Stomach (tissue), 8 donors: ENCODE measurements at regions not wholly inside any gene's neighbourhood (a gene's known extent, or its start where the extent isn't known, plus 50 kb on each side); places are given as distances from the start of the nearest gene placed in this dataset.

Experiments
- DNase-seq, 2 donors: peaks; one replicate each; pipeline versions ENCODE4 v3.0.0 to v3.0.0-alpha.2; 2013 to 2019
- H3K27ac ChIP-seq, 5 donors: fragments of 200-600 bp in 4 of 5; sonication (generic) in 4 of 5; one replicate each; pipeline ENCODE4 v1.5.1; 2013 to 2019; ENCODE audit warnings: mild to moderate bottlenecking in 1 of 5, moderate library complexity in 1 of 5
- H3K27me3 ChIP-seq, 3 donors: fragments of 200-600 bp; sonication (generic); one replicate each; pipeline ENCODE4 v1.5.1; 2017 to 2019; ENCODE audit warnings: mixed run types in 1 of 3
- H3K36me3 ChIP-seq, 4 donors: fragments of 200-600 bp; sonication (generic); 1 replicate in 3 of 4; 2 replicates in 1 of 4; pipeline ENCODE4 v1.5.1; 2016 to 2019
- H3K4me1 ChIP-seq, 4 donors: fragments of 200-600 bp; sonication (generic); one replicate each; pipeline ENCODE4 v1.5.1; 2016 to 2019
- H3K4me3 ChIP-seq, 4 donors: fragments of 200-600 bp; sonication (generic) in 3 of 4; one replicate each; pipeline ENCODE4 v1.5.1; 2016 to 2019; ENCODE audit warnings: mild to moderate bottlenecking in 1 of 4
- H3K9me3 ChIP-seq, 4 donors: fragments of 200-600 bp; sonication (generic); one replicate each; pipeline ENCODE4 v1.5.1; 2016 to 2019
- CTCF ChIP-seq, 7 experiments: fragments of 450-650 bp in 4 of 7; fragments of 200-600 bp in 3 of 7; sonication (generic) in 3 of 7; IDR thresholded peaks; one replicate each; pipeline ENCODE4 v1.5.1; 2016 to 2019; ENCODE audit warnings: antibody characterized with exemption in 7 of 7, control low read depth in 2 of 7, mild to moderate bottlenecking in 1 of 7
- EP300 ChIP-seq: sonication (generic); formaldehyde crosslinking; IDR thresholded peaks from one replicate; pipeline ENCODE4 v1.6.1; 2017; ENCODE audit warnings: antibody characterized with exemption
- POLR2A ChIP-seq, 4 donors: fragments of 450-650 bp; IDR thresholded peaks; one replicate each; pipeline ENCODE4 v1.6.1; 2016; ENCODE audit warnings: antibody characterized with exemption in 4 of 4, control low read depth in 2 of 4, mild to moderate bottlenecking in 1 of 4, moderate library complexity in 1 of 4
- POLR2AphosphoS5 ChIP-seq, 3 donors: sonication (generic); formaldehyde crosslinking; IDR thresholded peaks; one replicate each; pipeline ENCODE4 v1.6.1; 2016; ENCODE audit warnings: antibody characterized with exemption in 3 of 3
- WGBS, 5 donors: extraction: QIAGEN DNeasy Blood & Tissue Kit in 3 of 5; methylation state at CpG; one replicate each; pipeline versions ENCODE4 v1.1.5 to v1.1.7; 2013 to 2018; 5-methylcytosine and 5-hydroxymethylcytosine counted together
- intact Hi-C: fragments of 100-400 bp; cut with DNase I; formaldehyde crosslinking; loops from one replicate; pipeline ENCODE4 v1.15.1; 2023; ENCODE audit warnings: low total_unique reads
- small RNA-seq, 4 donors: library from RNA; depleted of rRNA; stranded (forward); fragments of <200 nt; gene quantifications; one replicate each; pipeline ENCODE3, GENCODE V24; 2016
- donor health status: healthy with polysubstance abuse.
- donor health status: Bipolar disorder and iron deficiency.
- donor health status: healthy.

- TF ChIP-seq EP300 (no peak), CTCF (IDR thresholded peaks at IDR 0.05) (no peak), POLR2AphosphoS5 (IDR thresholded peaks at IDR 0.05) (no peak), POLR2A (IDR thresholded peaks at IDR 0.05) (no peak)
- H3K4me1 ChIP-seq: peaks cover 0 to 14% (median 6%) of the 10 kb centered on the region in 4 donors
Observed at GRCh38 chr13:21322327-21322965, 136.7 kb downstream of the ZDHHC20 start.

More at GRCh38 chr13:21322327-21322965, 136.7 kb downstream of the ZDHHC20 start:
- Histone ChIP-seq H3K36me3 (no peaks in the 10 kb centered on the region), H3K27me3 (no peaks in the 10 kb centered on the region), H3K9me3 (no peaks in the 10 kb centered on the region), H3K4me3 (no peak overlapping the region), H3K27ac (no peak overlapping the region)
- no peak for DNase-seq
- intact Hi-C loops: no loop called here
- WGBS, 5 donors: 71 to 89% (median 81%) methylated on average over 9 to 11 of the region's 11 CpGs

Small RNA genes lying in the stretch of these regions (small RNA-seq; reads per million reads assigned to genes)
- gene AL158032.2: 0 reads per million in 4 donors
